GM12874 (cell line): ENCODE measurements at regions not wholly inside any gene's neighbourhood (a gene's known extent, or its start where the extent isn't known, plus 50 kb on each side); places are given as distances from the start of the nearest gene placed in this dataset.

Source experiments
- TF ChIP-seq, protein P1 (sequence below): IDR thresholded peaks from 2 replicates; pipeline ENCODE4 v1.5.1; 2011; ENCODE audit warnings: low read depth, mild to moderate bottlenecking, control low read depth, low read length, moderate library complexity; ENCODE audit not compliant: insufficient read depth

DNA sequence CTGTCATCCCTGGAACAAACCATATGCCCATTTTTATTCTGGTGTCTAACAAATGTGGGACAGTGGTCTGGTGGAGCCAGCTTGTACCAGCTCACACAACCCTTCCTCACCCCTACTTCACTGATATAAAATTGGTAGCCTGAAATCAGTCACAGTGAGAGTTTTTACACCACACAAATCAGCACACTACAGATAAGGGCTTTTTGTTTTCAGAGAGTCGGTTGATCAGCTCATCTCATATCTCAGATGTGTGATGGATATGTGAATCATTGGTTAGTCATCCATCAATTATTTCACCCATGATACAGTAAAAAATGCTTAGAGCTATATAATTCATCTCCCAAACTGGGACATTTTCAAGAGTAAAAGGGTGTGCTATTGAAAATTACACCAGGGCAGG lies 529.2 kb downstream of the EBF1 start:
- TF ChIP-seq, protein P1, sequence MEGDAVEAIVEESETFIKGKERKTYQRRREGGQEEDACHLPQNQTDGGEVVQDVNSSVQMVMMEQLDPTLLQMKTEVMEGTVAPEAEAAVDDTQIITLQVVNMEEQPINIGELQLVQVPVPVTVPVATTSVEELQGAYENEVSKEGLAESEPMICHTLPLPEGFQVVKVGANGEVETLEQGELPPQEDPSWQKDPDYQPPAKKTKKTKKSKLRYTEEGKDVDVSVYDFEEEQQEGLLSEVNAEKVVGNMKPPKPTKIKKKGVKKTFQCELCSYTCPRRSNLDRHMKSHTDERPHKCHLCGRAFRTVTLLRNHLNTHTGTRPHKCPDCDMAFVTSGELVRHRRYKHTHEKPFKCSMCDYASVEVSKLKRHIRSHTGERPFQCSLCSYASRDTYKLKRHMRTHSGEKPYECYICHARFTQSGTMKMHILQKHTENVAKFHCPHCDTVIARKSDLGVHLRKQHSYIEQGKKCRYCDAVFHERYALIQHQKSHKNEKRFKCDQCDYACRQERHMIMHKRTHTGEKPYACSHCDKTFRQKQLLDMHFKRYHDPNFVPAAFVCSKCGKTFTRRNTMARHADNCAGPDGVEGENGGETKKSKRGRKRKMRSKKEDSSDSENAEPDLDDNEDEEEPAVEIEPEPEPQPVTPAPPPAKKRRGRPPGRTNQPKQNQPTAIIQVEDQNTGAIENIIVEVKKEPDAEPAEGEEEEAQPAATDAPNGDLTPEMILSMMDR, result no peak

DNA sequence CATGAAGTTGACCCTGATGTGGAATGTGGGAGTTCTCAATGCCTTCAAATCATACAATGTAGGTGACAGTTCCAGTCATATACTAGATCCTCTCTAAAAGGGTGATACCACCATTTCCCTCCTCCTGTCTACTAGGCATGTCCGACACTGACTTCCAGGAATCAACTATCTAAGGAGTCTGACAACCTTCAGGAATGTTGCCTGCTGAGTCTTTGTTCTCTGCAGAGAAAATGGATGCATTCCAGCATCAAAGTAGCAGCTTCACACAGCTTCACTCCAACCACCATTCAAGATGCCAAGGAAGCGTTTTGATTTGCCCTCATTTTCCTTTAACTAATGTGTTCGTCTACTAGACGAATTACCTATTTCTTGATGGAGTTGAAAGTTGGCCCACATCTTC lies 530.2 kb downstream of the EBF1 start:
- TF ChIP-seq, protein P1, result no peak

DNA sequence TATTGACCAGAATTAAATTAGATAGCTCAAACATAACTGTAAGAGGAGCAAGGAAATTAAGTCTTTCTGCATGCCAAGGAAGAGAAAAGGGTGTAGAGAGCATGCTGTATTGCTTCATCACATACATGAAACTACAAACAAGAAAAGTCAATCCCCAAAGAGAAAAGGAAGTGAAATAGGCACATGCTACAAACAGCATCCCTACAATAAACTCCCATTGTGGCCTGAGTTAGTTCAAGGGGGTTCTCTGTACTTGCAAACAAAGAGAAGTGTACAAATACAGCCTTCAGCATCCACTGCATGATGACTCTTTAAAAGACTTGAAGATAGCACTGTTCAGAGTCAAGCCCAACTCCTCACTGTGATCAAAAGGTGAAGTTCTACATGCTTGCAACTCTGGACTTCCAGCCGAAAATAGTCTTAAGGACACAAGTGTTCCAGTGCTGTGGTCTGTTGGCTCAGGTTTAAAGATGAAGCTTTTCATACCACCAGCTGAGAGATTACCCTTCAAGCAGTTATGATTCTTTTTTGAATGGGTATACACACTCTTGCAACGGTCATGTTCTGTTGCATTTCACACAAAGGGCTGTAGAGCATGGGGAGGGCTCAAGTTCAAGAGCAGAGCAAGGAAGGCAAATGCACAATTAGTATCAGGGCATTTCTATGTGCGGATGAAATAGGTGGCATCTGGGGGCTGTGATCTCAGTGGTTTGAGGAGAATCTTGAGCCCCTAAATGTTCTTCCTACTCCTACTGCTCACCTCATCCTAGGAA lies 534.5 kb downstream of the EBF1 start:
- TF ChIP-seq, protein P1, result no peak

DNA sequence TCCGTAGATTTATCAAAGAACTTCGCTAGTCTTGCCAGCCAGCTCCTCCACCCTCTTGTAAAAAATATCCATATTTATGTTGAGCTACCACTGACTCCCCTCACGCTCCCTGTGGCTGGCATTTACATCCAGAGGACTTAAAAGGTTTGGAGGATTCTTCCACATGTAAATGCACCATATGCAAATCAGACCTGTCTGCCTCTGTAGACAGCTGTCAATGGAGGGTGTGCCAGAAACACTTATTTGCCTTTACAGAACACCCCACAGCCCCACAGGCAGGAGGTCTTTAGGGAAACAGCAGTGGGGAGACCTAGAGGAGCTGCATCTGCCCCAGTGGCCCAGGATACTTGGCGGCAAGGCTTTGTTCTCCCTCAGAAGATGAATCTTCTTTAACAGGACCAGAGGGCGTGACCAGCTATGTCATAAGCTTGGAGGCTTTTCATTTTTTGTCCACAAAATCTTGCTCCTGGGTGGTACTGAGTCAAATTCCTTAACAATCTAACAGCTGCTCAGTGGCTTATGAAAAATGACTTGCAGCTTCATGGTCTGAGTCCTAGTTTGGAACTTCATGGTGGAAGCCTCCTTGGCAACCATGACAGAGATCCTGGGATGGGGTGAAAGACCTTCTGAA lies 535.8 kb downstream of the EBF1 start:
- TF ChIP-seq, protein P1, result no peak

DNA sequence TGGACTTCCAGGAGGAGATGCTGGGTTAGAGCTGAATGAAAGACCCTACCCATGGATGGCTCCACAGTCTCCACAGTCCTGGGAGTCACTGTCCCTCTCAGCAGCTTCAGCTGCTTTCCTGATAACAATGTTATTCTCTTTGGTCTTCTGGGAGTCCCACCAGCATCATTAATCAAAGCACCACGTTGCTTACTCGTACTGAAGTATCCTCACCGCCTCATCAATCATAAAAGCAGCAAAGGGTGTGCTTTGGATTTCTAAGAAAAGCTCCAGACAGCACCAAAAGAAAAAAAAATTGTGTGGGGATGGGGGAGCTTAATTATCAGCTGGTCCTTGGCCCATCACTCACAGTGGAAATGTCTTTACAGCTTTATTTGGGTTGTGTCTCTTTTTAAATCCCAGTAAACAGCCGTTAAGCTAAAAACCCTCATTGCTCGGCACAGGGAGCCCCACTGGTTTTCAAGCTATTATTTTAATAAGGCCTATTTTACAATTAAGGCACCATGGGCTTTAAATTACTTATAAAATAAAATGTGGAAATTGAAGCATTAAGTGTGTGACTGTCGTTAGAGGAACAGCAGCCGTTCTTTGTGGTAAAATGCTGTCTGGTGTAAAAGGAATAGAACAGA lies 538.0 kb downstream of the EBF1 start:
- TF ChIP-seq, protein P1, result no peak

DNA sequence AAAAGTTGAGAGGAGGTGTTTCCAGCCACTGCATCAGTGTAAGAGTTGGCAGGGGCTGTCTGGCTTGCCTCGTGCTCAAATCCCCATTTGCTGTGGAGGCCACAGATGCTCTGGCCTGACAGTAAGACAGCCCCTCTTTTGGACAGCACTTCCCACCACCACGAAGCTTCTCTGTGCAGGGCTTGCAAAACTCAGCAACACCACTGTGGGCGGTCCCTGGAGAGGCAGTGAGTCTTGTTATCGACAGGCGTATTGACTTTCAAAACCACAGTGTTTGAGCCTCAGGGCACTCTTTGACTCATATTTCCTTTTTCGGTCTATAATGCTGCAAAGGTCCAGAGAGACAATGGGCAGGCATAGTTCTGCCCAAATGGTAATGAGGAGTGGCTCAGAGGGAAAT lies 539.5 kb downstream of the EBF1 start:
- TF ChIP-seq, protein P1, result no peak

DNA sequence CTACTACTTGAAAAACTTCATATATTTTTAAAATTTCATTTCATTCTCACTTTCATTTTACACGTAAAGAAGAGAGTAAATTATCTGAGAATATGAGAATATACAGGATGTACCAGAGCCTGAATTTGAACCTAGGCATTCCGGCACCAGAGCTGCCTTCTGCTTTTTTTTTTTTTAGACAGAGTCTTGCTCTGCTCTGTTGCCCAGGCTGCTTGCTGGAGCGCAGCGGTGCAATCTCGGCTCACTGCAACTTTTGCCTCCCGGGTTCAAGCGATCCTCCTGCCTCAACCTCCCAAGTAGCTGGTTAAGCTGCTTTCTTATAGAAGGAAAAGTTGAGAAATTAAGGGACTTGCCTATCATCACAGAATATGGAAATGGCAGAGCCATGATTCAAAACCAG lies 540.1 kb downstream of the EBF1 start:
- TF ChIP-seq, protein P1, result no peak
